ENCODE measurements at regions not wholly inside any gene's neighbourhood (a gene's known extent, or its start where the extent isn't known, plus 50 kb on each side); places are given as distances from the start of the nearest gene placed in this dataset.
"Not testable (repeated sequence)": the region's sequence is repeated elsewhere in the genome, so short reads cannot be mapped to it uniquely, and the experiment has no call there.

DNA sequence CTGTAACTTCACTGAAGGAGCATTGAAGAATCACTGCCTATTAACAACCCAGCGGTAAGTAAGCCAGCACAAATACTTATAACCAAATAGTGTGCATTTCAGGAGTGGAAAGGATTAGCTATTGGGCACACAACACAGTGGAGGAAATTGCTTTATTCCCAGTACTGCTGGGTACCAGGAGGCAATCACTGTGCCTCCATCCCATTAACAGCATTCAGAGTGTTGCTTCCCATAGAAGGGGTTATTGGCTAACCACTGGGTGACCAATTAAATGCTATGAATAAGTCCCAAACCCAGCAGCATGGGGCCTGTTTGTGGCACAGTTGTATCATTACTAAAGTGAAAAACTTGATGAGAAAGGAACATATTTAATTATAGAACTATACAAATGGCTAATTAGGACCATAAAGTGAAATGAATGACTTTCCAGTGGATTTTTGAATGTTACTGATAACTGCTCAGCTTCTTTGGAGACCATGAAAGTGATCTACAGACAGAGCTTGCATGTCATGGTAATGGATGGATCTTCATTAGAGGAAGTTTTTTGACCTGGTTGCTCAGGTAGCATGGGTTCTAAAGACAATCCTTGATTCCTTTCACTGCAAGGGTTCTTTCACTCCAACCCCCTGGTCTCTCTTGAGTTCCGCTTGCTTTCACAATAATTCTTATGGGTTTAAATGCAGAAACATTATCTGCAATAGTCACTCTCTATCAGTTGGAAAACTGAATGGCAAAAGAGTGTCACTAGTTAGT lies 413.3 kb upstream of the RORB start:
- Histone ChIP-seq H3K27me3 (replicated peaks) (no peaks in the 10 kb centered on the region), H3K4me3 (ENCODE audit: low read depth, low read length) (no peak overlapping the region)

DNA sequence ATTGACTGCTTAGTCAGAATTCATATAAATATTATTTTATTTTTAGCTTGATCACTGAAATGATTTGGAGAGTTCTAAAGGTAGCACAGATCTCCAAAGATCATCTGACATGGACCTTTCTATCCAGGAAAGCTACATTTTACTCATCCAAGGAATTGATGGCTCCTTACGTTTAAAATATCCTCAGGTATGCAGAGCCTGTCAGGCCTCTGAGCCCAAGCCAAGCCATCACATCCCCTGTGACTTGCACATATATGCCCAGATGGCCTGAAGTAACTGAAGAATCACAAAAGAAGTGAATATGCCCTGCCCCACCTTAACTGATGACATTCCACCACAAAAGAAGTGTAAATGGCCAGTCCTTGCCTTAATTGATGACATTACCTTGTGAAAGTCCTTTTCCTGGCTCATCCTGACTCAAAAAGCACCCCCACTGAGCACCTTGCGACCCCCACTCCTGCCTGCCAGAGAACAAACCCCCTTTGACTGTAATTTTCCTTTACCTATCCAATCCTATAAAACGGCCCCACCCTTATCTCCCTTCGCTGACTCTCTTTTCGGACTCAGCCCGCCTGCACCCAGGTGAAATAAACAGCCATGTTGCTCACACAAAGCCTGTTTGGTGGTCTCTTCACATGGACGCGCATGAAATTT lies 411.6 kb upstream of the RORB start:
- in situ Hi-C loops (cut with HindIII; ENCODE audit: low pct_ligation_motif_present, low sequenced_read_pairs); H3K27me3 ChIP-seq (replicated peaks); DNase-seq; H3K27ac ChIP-seq; H3K4me3 ChIP-seq (ENCODE audit: low read depth, low read length); H3K36me3 ChIP-seq (replicated peaks): not testable (repeated sequence)

More for the DNA sequence above, 413.3 kb upstream of the RORB start:
- Histone ChIP-seq H3K36me3 (replicated peaks) (no peaks in the 10 kb centered on the region), H3K27ac (no peak overlapping the region)
- in situ Hi-C loops (cut with HindIII; ENCODE audit: low pct_ligation_motif_present, low sequenced_read_pairs) = no loop called here
- TF ChIP-seq CTCF (IDR thresholded peaks at IDR 0.05; ENCODE audit: low read depth, low read length, missing control alignments) = no peak
- no peak for DNase-seq

- H3K27me3 ChIP-seq (replicated peaks); DNase-seq; H3K36me3 ChIP-seq (replicated peaks); H3K27ac ChIP-seq; in situ Hi-C loops (cut with HindIII; ENCODE audit: low pct_ligation_motif_present, low sequenced_read_pairs); H3K4me3 ChIP-seq (ENCODE audit: low read depth, low read length): not testable (repeated sequence)
These were observed 406.2 kb upstream of the RORB start for GRCh38 chr9:74090921-74091320.

DNA sequence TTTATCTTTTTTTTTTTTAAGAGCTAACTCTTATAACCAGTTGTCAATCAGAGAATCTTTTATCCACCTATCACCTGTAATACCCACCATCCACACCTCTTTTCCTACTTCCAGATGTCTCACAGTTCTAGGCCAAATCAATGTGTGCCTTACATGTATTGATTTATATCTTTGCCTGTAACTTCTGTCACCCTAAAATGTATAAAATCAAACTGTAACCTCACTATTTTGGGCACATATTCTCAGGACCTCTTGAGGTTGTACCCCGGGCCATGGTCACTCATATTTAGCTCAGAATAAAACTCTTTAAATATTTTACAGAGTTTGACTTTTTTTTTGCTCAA lies 404.7 kb upstream of the RORB start:
- TF ChIP-seq CTCF (IDR thresholded peaks at IDR 0.05; ENCODE audit: low read depth, low read length, missing control alignments) = no peak
- in situ Hi-C loops (cut with HindIII; ENCODE audit: low pct_ligation_motif_present, low sequenced_read_pairs) = no loop called here
- no peaks in the 10 kb centered on the region for H3K36me3 ChIP-seq (replicated peaks)
- H3K4me3 ChIP-seq (ENCODE audit: low read depth, low read length) = no peak overlapping the region
- no peak for DNase-seq
- no peaks in the 10 kb centered on the region for H3K27me3 ChIP-seq (replicated peaks)
- H3K27ac ChIP-seq = no peak overlapping the region

DNA sequence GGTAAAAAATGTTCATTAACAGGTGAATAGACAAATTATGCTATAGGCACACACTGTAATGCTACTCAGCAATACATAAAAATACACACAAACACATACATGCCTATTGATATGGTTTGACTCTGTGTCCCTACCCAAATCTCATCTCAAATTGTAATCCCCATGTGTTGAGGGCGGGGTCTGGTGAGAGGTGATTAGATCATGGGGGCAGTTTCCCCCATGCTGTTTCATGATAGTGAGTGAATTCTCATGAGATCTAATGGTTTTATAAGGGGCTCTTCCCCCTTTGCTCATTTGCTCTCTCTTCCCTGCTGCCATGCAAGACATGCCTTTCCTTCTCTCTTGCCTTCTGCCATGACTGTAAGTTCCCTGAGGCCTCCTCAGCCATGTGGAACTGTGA lies 403.1 kb upstream of the RORB start:
- H3K27ac ChIP-seq; DNase-seq; H3K4me3 ChIP-seq (ENCODE audit: low read depth, low read length); H3K36me3 ChIP-seq (replicated peaks); in situ Hi-C loops (cut with HindIII; ENCODE audit: low pct_ligation_motif_present, low sequenced_read_pairs); H3K27me3 ChIP-seq (replicated peaks): not testable (repeated sequence)

DNA sequence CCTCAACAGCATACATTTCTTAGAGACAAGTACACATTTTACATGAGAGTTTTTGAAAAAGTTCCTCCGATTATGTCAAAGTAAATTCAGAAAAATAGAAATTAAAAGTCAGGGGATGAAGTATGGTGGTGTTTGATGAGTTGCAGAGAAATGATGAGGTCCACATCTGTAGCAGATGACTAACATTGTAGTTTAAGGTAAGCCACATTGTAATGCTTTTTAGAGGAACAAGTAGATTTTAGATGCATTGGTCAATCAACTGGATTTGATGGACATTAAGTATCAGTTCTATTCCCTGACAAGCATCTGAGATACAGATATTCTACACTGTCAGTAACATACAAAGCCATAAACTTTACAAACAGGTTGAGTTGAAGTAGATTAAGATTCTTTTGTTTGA lies 402.4 kb upstream of the RORB start:
- H3K27me3 ChIP-seq (replicated peaks) = no peaks in the 10 kb centered on the region
- no peak for DNase-seq
- in situ Hi-C loops (cut with HindIII; ENCODE audit: low pct_ligation_motif_present, low sequenced_read_pairs) = no loop called here
- H3K4me3 ChIP-seq (ENCODE audit: low read depth, low read length) = no peak overlapping the region
- H3K36me3 ChIP-seq (replicated peaks) = no peaks in the 10 kb centered on the region
- no peak for TF ChIP-seq CTCF (IDR thresholded peaks at IDR 0.05; ENCODE audit: low read depth, low read length, missing control alignments)
- no peak overlapping the region for H3K27ac ChIP-seq

DNA sequence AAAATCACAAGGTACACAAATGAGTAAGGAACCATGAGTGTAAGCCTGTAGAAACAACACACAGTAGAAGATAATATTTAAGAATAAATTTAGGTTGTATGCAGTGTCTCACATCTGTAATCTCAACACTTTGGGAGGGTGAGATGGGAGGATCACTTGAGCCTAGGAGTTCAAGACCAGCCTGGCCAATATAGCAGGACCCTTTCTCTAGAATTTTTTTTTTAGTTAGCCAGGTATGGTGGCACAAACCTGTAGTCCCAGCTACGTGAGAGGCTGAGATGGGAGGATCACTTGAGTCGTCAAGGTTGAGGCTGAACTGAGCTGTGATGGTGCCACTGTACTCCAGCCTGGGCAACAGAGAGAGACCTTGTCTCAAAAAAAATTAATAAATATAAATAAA lies 401.2 kb upstream of the RORB start:
- in situ Hi-C loops (cut with HindIII; ENCODE audit: low pct_ligation_motif_present, low sequenced_read_pairs) = no loop called here
- H3K27me3 ChIP-seq (replicated peaks) = no peaks in the 10 kb centered on the region
- no peak overlapping the region for H3K27ac ChIP-seq
- no peaks in the 10 kb centered on the region for H3K36me3 ChIP-seq (replicated peaks)
- DNase-seq = no peak
- TF ChIP-seq CTCF (IDR thresholded peaks at IDR 0.05; ENCODE audit: low read depth, low read length, missing control alignments) = no peak
- H3K4me3 ChIP-seq (ENCODE audit: low read depth, low read length) = no peak overlapping the region

Measured in brain microvascular endothelial cell (primary cell).